GM18507 (cell line): ENCODE measurements at regions not wholly inside any gene's neighbourhood (a gene's known extent, or its start where the extent isn't known, plus 50 kb on each side); places are given as distances from the start of the nearest gene placed in this dataset.

Experiments used
- DNase-seq: peaks from one replicate; pipeline ENCODE4 v3.0.0; 2011; ENCODE audit warnings: low read depth; ENCODE audit not compliant: insufficient read length; ENCODE audit errors: extremely low spot score
- FAIRE-seq: peaks from 2 replicates; lab custom pipeline; 2011; peaks lifted over from hg19 to GRCh38; lab: Jason Lieb, UNC

- FAIRE-seq: no peak
These were observed 607.6 kb upstream of the PFKP start for GRCh38 chr10:2459713-2460112.

DNA sequence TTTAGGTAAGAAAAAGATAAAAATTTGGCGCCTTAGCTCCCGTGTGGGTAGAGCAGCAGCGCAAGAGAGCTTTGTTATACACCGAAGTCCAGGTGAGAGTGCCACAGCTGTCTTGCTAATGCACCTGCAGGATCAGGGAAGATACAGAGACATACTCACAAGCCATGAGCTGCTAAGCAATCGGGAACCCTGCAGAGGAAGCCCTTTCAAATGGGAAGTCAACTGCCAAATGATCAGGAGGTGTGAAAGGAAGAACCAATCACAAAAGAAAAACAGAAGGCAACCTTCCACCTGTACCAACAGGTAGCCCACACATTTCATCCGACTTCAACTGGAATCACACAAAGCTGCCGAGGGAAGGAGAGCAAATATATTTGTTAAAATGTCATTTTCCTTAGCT lies 610.5 kb upstream of the PFKP start:
- FAIRE-seq: no peak

More at GRCh38 chr10:2459713-2460112, 607.6 kb upstream of the PFKP start:
- DNase-seq: no peak

DNA sequence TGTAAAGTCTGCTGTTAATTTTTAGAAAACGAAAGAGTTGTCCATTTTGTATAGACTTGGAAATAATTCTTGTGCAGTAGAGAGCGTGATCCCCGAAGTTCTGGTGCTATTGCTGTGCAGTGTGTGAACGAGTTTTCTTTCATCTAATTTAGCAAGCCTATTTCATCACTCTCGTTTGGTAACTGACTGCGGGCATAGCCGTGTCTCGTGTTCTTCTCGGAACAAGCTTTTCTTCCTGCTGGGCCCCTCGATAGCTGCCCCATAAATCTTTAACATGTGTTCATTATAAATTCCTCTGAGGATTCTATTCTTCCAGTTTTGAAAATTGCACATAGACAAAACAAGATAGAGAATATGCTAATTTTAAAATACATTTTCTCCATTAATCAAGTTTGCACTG lies 622.0 kb upstream of the PFKP start:
- FAIRE-seq (no peak), DNase-seq (no peak)

More for the DNA sequence above, 610.5 kb upstream of the PFKP start:
- no peak for DNase-seq

- no peak for FAIRE-seq
- no peak for DNase-seq
These were observed 627.4 kb upstream of the PFKP start for GRCh38 chr10:2439983-2440382.

DNA sequence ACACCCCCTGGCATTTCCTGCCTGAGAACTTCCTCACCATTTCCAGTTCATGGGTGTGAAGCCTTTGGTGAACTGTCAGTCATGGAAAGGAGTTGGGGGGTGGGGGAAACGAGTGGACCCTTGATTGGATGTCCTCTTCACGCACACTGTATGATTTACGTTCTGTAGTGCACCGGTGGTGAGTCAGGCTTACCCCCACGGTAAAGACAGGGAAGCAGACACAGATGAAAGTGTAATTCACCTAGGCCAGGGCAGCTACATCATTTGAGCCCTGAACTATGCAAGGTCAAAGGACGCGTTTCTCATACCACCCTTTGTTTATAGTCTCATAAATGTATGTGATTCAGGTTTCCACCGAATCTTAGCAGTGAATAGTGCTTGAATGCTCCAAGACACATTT lies 628.3 kb upstream of the PFKP start:
- DNase-seq: no peak
- FAIRE-seq: no peak

DNA sequence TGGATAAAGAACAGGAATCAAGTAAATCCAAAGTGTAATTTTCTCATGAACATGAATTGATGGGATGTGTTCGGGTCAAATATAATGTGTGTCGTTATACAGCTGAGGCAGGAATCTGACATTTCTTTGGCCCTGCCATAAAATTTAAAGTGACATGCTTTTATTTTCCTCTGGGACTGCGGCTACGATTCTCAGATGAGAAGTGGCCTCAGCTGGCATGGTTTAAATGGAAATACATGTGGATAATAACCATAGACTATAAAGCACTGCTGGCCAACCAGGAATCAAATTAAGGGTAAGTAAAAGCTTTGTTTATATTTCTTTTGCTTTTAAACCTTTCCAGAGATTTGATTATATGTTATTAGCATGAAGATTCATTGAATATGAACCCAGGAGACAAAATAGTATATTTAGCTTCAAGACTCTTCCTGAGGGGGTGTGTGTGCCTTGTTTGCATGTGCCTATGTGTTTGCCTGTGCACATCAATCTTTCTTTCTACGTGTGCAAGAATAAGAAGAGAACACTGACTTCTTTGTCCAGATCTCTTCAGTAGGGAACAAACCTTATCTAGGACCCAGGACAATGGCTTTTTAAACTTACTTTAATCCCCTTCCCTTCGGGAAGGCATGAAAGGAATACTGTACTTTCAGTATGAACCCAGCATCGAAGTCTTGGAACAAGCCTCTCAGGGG lies 629.0 kb upstream of the PFKP start:
- DNase-seq (no peak), FAIRE-seq (no peak)

- no peak for FAIRE-seq
- no peak for DNase-seq
These were observed 630.4 kb upstream of the PFKP start for GRCh38 chr10:2436933-2437332.

DNA sequence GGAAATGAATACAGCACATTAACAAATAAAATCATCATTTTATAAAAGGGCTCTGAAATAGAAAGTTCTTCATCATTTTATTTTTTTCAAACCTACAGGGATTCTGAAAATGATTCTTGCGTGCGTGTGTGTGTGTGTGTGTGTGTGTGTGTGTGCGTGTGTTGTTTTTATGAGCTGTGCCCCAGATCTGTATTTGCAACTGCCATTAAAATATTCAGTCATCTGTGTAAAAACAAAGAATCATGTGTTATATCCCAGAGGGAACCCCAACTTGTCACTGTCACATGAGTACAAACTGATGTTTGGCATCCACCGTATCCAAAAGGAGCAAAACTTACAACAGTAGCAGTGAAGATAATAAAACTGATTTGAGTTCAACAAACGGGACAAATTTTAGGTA lies 635.4 kb upstream of the PFKP start:
- FAIRE-seq: no peak
- no peak for DNase-seq

- FAIRE-seq (no peak), DNase-seq (no peak)
These were observed 639.9 kb upstream of the PFKP start for GRCh38 chr10:2427412-2427811.

DNA sequence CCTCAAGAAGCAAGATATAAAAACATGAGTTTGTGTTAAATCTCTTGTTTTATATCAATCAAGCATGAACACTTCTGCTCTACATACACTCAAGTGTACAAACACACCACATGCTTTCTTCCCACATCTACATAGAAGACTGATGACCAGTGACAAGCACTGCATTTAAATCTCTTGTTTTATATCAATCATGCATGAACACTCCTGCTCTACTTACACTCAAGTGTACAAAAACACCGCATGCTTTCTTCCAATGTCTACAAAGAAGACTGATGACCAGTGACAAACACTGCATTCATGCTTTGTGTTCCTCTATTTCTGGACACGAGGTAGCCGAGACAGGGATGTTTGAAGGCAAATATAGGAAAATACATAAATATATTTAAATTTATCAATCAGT lies 642.0 kb upstream of the PFKP start:
- no peak for DNase-seq
- FAIRE-seq: no peak

GRCh38 chr10:2414562-2414961 lies 652.8 kb upstream of the PFKP start:
- FAIRE-seq: no peak
- DNase-seq: no peak

GRCh38 chr10:2414039-2414438 lies 653.3 kb upstream of the PFKP start:
- FAIRE-seq: no peak
- no peak for DNase-seq

DNA sequence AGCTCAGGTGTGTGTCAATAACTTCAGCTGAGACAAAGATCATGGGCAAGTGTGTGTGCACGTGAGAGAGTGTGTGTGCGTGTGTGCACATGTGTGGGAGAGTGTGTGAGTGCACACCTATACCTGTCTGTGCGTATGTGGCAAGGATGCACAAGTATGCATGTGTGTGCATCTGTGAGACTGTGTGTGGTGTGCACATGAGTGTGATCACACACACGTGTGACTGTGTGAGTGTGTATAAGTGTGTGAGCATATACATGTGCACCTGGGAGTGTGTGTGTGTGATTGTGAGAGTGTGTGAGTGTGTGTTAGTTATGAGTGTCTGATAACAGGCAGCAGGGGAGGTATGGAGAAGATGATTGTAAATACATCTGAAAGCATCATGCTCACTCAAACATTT lies 657.3 kb upstream of the PFKP start:
- FAIRE-seq (no peak), DNase-seq (no peak)

DNA sequence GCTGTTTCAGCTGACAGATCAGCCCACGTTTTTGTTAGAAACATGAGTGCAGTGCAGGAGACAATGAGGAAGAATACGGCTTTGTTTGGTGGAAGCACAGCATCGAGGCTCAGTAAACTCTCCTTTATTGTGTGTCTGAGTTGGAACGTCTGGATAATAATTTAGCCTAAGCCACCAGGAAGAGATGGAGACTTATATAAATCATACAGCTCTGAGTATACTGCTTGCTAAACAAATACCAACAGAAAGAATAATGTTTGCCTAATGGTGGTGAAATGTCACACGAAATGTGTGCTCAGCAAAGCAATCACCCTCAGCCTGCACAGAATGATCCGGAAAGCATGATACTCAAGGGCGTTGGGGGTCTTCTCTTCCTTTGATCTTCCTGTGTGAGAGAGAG lies 664.1 kb upstream of the ADARB2 start:
- FAIRE-seq (no peak), DNase-seq (no peak)

DNA sequence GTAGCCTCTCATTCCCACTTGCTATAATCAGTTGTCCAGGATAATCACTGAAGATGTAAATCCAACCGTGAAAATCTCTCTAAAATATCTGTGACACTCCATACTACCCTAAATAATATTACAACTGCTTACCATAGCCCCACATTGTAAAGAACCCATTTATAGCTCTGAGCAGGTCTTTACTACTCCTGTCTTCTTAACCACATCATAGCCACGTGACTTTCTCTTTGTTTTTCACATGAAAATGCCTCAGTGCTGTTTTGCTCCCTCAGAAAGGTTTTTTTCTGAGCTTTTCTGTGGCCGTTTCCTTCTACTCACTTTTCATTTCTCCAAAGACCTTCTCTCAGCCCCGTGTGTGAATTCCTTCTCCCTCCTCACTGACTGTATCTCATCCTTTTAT lies 662.2 kb upstream of the ADARB2 start:
- no peak for DNase-seq
- FAIRE-seq: no peak

DNA sequence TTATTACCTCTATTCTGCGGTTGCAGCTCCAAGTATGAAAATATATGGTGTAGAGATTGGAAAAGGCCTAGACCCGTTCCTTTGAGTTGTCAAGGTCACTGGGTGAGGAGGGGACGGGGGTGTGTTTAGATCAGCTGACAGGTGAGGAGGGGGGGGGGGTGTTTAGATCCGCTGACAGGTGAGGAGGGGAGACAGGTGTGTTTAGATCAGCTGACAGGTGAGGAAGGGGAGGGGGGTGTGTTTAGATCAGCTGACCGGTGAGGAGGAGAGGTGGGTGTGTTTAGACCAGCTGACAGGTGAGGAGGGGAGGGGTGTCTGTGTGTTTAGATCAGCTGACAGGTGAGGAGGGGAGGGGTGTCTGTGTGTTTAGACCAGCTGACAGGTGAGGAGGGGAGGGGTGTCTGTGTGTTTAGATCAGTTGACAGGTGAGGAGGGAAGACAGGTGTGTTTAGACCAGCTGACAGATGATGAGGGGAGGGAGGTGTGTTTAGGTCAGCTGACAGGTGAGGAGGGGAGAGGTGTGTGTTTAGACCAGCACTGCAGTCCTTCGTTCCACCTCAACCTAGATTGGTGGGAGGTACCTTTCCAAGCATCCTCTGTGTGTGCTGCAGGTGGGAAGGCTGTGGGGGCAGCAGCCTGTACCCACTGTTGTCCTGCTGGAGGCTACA lies 655.0 kb upstream of the ADARB2 start:
- FAIRE-seq: no peak
- DNase-seq: no peak

DNA sequence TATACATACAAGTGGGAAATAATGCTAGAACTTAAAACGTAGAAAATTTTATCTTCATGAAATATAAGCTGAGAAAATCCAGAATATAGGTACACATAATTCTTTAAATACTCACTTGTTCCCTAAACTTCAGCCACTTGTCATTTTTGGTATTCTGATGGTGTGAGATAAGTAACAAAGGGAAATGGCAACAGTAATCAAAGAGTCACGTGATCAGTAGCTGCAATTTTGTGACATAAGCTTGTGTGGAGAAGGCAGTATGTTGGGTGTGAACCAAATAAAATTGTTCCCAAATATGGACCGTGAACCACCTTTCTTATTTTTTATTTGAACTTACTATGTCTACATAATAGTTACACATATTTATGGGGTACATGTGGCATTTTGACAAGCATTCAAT lies 650.3 kb upstream of the ADARB2 start:
- no peak for FAIRE-seq
- no peak for DNase-seq

- FAIRE-seq (no peak), DNase-seq (no peak)
These were observed 649.9 kb upstream of the ADARB2 start for GRCh38 chr10:2387261-2387660.

GRCh38 chr10:2380218-2380617 lies 642.9 kb upstream of the ADARB2 start:
- FAIRE-seq (no peak), DNase-seq (no peak)

- no peak for DNase-seq
- no peak for FAIRE-seq
These were observed 629.8 kb upstream of the ADARB2 start for GRCh38 chr10:2367083-2367482.

DNA sequence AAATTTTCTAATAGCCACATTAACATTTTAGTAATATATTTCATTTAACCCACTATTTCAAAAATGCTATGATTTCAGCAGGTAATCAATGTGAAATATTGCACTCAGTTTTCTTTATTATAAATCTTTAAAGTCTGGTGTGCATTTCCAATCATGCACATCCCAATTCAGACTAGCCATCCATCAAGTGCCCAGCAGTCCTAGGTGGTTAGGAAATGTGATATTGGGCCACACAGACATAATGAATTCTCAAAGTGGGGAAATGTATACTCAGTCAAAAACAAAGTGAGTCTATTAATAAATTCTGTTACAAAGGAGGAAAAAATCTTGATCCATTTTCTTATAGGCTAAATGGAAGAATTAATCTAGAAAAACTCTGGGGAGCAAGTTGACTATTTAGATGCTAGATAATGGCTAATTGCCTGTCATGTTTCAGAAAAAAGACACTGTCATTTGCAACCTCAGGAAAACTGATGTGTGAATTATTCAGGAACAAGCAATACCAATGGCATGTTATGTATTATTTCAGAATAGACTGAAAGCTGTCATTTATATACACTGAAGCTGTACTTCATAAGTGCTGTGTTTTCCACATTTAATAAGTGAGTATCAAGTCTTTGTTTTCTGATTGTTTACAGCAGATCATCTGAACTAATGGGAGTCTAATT lies 629.1 kb upstream of the ADARB2 start:
- FAIRE-seq (no peak), DNase-seq (no peak)
